HG03521 (cell line): ENCODE measurements at regions not wholly inside any gene's neighbourhood (a gene's known extent, or its start where the extent isn't known, plus 50 kb on each side); places are given as distances from the start of the nearest gene placed in this dataset.

Source experiments
- ATAC-seq: cut with Tn5 transposase; IDR thresholded peaks from one replicate; pipeline ENCODE4 v1.9.1; 2021; ENCODE audit warnings: mild to moderate bottlenecking, moderate library complexity; ENCODE audit not compliant: unreplicated experiment

DNA sequence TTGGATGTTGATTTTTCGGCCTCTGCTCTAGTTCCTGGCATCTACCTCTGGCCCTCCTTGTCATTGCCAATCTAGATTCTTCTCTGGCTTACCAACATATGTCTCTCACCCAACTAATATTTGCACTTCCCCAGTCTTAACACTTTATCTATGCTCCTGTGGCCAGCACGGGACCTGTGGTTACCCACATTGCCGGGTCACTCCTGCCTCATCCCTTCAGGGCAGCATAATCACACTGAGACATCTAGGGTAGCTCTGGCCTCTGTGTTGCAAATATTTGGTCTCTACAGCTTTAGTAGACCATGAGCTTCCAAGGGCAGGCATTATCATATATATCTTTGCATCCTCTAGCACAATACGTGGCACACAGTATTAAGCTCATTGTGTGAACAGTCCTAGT, 182.0 kb upstream of the ARHGAP20 start:
- ATAC-seq, result no peak

DNA sequence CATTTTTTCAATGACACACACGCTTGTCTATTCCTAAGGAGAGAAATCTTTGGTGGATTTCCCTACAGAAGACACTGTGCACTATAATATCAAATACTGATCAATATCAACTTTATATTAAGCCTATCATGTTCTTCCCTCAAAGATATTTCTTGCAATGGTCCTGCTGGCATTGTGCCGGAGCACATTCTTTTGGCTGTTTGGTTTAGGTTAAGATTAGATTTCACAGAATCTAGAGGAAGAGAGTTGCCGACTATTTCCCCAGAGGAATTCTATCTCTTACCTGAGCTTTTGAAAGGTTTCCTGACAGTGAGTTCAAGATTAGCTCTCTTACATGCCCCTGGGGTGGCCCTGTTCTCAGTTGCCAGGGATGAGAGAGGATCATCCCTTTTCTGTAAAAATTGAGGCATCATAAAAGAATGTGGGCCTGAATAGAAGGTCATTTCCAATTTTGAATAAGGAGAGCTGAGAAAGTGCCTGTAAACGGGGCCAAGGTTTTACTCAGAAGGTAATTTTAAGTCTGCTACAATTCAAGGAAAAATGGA, 180.6 kb upstream of the ARHGAP20 start:
- no peak for ATAC-seq

DNA sequence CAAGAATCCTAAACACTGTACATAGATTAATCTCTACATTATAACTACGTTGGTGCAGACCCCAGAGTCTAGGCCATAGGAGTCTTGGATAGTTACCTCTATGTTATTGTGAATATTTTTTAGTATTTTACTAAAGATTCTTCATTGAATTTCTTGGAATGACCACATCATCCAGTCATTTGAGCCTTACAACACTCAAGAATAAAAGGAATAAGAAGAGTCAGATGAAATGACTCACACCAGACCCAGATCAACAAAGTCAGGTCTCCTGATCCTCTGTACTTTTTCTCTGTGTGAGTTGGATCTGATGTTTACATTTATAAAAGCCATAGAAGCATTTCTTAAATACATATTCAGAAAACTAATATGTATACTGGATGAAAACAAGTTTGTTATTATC, 179.2 kb upstream of the ARHGAP20 start:
- ATAC-seq, result no peak

DNA sequence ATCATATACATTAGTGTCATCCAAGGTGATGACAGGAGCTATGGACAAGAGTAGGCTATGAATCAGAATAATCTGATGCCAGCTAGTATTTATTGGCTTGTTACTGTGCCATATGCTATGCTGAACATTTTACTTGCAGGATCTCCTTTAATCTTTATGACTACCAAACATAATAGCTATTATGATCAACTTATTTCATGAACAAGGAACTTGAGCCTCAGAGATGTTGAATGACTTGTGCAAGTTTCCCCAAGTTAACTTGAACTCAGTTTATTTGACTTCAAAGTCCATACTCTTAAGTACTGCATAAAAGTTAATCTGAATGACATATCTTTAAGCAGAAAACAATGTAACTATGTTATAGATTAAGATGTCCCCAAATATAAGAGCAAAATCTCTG, 178.8 kb upstream of the ARHGAP20 start:
- no peak for ATAC-seq

DNA sequence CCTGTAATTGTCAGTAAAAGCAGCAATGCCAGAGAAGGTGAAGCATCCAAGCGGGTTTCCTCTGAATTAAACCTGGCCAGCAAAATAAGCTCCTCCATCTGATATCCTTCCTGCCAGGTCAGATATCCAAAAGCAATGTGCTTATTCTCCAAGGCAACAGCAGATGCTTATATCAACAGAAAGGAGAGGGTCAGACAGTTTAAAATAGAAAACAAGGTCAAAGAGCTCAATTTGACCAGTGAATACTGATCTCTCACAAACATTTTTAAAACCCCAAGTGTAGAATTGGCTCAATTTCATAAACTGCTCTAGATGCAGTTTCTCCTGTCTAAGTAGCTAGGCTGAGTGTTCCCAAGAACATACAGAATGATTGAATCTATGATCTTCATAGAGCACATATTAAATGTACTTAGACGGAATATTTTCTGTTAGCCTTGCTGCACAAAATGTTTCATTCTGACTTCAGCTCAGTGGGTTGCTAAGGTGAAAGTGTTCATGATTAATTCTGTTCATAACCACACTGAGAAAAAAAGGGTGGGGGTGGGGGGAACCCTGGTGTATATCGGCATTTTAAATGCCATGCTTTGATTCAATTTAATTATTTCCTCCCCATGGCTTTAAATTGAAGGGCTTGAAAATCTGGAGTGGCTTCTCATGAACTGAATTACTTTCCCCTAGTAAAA, 174.2 kb upstream of the ARHGAP20 start:
- ATAC-seq, result no peak

DNA sequence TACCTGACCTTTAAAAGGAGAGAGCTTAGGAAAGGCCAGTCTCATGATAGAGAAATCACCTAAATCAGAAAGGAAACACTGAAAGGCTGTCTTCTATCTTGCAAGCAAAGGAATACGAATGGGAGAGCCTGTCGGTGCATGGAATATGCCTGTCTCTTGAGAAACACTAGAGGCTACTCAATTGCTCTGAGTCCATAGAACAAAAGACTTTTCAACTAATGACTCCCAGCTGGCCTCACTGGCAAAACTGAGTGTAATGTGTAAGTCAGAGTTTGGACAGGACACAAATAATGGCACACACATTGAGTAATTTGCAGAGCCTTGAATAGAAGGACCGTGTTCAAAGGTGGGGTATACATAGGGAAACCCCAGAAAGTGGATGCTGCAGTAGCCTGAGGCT, 171.0 kb upstream of the ARHGAP20 start:
- no peak for ATAC-seq

DNA sequence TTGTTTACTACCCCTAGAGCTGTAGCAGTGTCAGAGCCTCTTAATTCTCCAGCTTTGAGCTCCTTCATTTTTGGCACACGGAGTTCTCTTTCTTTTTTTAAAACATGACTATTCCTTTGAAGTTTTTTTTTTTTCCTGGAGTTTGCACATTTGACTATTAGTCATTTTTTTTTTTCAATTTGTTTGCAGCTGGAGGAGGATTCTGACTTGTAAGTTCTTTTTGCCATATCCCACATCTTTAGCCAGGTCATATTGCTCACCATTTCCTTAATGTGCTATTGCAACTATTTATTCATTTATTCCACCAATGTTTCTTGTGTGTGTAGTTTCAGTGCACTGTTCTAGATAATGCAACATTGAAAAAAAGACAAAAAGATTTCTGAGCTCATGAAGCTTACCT, 166.3 kb upstream of the ARHGAP20 start:
- no peak for ATAC-seq

DNA sequence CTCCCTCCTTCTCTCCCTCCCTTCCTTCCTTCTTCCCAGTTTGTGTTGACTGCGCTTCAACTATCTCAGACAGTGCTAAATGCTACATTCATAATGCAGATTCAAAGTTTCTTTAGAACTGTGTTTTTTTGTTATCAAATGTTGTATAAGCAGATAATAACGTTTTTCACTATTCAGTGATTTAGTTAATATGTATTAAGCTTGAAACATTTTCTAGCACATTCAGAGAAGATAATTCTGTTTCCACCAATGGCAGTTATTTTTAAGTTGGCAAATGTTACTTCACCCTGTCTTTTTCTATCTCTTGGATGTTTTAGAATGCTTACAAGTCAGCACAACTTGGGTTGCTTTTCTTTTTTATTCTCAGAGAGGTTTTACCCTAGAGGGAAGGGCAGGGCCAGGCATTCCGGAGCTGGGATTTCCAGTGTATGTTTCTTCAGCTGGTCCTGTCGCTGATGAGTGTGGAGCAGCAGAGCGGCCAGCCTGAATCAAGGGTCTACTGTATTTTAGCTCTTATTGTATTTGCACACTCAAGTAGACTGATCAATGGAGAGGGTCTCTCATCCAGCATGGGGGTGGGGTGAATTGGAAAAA, 162.3 kb upstream of the ARHGAP20 start:
- no peak for ATAC-seq

DNA sequence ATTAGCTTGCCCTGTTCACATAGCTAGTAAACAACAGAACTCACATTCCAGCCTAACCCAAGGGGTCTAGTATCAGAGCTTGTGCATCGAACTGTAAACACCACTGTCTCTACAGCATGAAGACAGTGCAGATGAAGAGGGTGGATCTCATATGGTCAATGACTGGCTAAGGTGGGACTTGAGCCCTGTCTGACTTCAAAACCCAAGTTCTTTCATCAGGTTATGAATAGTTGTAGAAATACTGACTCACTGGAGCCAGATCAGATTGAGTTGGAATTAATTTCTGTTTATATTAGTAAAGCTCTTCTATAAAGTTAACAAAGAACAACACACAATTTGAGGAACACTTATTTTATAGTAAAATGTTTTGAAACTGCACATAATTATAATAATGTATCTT, 161.7 kb upstream of the ARHGAP20 start:
- ATAC-seq, result no peak

DNA sequence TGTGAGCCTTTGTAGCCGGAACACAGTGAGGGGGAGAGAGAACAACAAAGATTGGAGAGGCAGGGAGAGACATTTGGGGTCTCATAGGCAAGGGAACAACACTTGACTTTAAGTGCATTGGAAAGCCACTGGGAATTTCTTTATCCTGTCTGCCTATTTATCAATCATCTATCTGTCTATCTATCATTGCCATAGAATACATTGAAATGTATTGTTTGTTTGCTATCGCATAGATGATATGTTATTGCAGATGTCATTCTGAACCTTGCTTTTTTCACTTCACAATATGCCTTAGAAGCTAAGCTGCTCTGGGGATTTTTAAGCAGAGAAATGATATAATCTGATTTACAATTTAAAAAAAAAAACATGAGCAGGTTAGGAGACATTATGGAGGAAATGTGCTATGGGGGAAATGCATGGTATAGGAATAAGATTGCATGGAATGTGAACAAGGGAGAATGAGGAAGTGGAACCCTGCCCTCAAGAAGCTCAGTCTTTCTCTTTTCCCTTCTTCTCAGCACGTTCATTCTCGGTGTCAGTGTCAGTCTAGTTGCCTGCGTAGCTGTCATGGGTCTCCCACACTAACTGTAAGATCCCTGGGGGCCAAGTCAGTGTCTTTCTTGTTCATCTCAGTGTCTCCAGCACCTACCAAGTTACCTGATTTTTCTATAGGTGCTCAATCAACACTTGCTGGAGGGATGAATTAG, 158.7 kb upstream of the ARHGAP20 start:
- no peak for ATAC-seq

DNA sequence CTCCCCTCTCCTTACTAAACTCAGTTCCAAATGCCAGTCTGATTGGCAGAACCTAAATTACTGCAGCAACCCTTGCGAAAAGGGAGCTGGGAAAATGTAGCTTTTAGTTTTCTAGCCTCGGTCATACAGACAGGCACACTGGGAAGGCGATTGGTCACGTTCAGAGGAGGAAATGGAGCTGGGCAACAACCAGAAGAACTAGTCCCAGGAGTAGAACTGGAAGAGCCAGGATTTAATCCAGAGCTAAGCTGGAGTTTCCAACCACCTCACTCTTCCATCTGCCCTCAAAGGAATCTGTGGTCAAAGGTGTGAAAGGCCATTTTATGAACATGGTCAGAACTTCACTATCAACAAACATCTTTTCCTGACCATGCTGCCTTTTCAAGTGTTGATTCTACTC, 155.7 kb upstream of the ARHGAP20 start:
- no peak for ATAC-seq

DNA sequence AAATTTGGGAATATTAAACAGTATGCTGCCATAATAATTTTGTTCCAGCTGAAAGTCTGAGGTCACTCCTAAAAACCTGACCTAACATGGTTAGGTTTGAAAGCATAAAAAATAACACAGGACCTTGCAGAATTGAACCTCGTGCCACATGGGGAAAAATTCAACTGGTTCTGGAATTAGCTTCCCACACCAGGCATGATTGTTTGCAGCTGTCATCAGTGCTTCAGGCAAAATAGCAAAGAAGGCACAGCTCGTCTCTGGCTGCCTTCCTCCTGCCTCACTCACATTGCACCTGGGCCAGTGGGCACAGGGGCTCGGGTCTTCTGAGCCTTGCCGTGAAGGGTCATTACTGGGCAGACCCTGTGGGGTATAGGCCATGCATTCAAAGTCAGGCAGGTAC, 153.8 kb upstream of the ARHGAP20 start:
- ATAC-seq, result no peak

DNA sequence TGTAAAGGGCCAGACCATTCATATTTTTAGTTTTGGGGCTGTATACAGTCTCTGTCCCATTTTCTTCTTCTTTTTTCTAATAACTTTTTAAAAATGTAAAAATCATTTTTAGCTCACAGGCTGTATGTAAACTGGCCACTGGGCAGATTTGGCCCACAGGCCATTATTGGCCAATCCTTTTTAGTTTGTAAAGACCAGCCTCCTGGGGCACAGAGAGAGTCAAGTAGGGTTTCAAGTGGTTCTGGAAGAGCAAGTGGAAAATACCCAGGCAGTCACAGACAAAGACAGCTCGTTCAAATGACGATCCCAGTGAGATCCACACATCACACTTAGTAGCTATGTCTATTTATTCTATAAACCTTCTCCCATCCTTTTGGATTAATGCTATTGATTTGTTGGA, 150.2 kb upstream of the ARHGAP20 start:
- no peak for ATAC-seq

DNA sequence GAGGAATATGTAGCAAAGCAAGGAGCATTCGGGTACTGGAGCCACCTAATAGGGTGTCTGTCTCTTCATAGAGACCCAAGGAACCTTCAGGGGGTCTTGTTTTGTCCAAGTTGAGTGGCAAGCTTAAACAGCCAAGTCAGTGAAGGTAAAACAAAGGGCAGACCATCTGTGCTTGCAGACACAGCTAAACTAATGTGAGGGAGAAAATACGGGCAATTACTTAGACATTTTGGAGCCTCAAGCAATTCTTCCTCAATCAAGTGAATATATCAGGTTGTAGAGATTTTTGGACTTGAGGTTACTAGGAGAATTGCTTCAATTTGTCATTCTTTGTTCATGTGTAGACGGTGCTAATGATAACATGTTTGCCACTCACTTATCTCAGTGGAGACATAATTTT, 148.2 kb upstream of the ARHGAP20 start:
- ATAC-seq, result no peak

DNA sequence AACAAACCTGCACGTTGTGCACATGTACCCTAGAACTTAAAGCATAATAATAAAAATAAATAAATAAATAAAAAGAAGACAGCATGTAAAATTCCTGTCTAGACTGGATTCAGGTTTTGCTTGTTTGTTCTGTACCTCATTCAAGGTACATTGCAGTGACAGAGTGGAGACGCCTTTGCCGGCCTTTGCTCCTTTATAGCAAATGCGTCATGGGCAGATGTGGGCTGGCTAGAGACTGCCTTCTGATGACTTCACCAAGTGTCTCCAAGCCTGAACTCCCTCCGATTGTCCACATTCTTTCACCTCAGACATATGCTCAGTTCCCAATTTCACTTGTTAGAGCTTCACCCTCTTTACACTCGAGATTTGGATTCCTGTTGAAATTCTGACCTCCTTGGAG, 147.8 kb upstream of the ARHGAP20 start:
- ATAC-seq, result no peak

DNA sequence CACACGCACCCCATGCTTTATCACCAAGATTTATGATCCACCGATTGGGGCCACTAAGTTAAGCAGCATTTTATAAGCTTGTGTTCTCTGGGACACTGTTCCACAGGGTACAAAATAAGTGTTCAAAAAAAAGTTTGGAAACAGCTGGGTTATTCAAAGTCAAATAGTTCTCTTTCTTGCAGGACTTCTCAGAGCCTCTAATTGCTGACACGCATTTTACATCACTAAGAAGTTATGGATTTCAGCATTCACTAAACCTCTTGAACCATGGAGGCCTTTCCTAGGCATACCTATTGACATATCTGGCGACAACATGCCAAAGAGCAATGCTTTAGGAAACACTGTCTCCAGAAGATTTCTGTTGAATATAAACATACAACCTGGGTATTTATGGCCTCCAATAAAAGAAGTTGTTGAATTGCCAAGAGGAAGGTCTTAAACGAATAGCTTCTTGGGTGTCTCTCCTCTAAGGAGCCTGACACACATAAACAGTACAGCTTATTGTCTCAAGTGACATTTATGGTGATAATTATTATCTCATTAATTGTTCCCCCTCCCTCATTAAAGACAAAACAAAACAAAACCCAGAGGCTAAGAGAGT, 147.1 kb upstream of the ARHGAP20 start:
- no peak for ATAC-seq

DNA sequence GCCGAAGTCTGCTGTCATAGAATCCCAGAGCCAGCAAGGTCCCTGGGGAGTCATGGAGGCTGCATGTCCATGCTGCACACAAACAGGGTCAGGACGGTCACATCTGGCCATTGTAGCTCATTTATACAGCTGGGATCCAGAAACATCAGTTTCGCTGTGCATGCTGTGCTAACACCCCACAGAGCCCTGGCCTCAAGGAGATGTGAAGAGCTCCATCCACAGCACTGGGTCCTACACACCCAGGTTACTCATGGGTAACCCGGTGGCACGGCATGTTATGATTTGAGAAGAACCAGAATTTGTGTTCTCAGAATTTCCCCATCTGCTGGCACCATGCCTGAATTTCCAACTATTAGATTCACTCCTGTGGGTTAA, 146.3 kb upstream of the ARHGAP20 start:
- no peak for ATAC-seq

DNA sequence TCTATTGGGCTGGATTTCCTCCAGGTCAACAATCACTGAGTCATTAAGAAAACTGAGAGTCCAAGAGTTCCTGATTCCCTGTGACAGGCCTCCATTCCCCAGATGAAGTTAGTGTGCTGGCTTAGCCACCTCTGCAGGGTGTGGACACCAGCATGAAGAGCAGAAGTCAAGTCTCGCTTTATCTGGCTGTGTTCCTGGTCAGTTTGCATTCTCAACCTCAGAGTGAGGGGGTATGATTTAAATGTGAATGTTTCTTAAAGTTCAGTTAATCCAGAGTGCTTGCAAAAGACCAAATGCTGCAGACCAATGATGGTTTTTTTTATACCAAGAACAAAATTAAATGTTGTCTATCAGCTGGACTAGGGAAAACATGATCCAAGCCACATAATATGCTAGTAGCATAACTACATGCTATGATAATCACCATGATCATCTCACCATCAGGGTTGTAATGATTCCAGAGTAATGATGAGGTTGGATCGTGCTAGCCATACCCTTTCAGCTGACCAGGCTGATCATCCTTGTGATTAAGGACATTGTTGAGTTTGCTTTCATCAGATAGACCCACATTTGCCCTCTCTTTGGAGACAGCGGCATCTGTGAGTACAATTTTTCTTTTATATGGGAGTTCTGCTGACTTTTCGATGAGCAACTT, 145.8 kb upstream of the ARHGAP20 start:
- ATAC-seq, result no peak

DNA sequence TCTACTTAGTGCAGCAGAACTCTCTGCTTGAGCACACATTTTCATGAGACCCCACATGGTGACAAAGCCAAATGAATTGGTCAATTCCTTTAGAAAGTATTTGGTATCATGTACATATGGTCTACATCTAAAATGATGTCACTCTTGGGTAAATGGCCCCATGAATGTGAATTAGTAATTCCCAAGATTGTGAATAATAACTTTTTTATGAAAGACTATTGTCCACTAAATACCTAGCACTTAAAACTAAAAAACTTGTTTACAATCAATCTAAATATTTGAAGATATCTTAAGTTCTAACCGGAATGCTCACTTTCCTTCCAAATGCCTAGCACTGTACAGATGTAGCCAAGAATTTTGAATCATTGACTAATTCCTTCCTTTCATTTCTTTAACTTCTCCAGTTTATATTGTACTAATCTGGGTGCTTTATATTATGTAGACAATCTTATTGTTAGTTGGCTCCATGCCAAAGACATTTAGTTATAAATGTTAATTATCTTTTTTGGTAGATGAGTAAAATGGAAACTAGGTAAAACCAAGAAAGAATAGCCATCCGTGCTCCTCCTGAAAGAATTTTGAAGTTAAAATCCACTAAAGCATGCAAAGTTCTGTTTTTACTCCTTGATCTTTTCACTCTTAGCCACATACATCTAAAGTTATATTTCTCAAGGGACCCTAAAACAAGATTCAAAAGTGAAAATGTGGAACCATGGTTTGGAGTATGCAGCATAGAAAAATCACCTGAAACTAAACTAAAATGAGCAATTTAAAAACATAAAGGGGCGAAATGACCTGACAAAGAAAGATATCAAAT, 145.0 kb upstream of the ARHGAP20 start:
- ATAC-seq, result peak; percentile 50

DNA sequence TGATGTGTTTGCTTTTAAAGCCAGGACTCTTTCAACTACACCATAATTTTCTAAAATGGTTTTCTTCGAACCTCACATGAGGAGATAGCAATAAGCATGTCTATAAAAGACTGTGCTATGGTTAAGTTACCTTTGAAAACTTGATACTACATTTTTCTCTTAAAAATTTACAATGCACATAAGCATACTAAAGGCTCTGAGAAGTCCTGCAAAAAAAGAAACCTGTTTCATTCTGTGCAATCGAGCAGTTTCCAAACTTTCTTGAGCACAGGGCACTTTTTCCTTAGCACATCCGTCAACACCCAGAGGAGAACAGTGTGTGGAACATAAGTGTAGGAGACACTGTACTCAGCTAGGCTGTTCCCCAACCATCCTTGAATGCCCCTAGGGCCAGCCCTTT, 144.1 kb upstream of the ARHGAP20 start:
- ATAC-seq, result no peak
